GM12878 (cell line): ENCODE measurements at regions not wholly inside any gene's neighbourhood (a gene's known extent, or its start where the extent isn't known, plus 50 kb on each side); places are given as distances from the start of the nearest gene placed in this dataset.

Source experiments
- ATAC-seq: fragments of 200-7000 bp; cut with Tn5 transposase; 3 replicates; pipeline ENCODE4 v1.9.1; 2020; ENCODE audit warnings: mild to moderate bottlenecking, moderate library complexity
- BruUV-seq: library from RNA; stranded (reverse); fragments of 400-500 nt; replicated peaks from 2 replicates; lab custom pipeline; 2021; lab: Mats Ljungman, UMichigan
- CTCF ChIA-PET: fragments of 300-600 bp; sonication (Branson Sonifier 250); formaldehyde crosslinking; extraction: SDS; loops from one replicate; lab custom pipeline; 2021; ENCODE audit warnings: inconsistent platforms; lab: Yijun Ruan, JAX
- POLR2A ChIA-PET: fragments of 350-600 bp; formaldehyde crosslinking; extraction: SDS; loops from one replicate; lab custom pipeline; 2021; ENCODE audit warnings: inconsistent platforms; lab: Charles Lee
- RAD21 ChIA-PET: fragments of 300-600 bp; sonication (Branson Sonifier 250); formaldehyde crosslinking; loops from one replicate; lab custom pipeline; 2023; ENCODE audit warnings: antibody characterized with exemption; ENCODE audit not compliant: unreplicated experiment; lab: Charles Lee
- SMC1A ChIA-PET: fragments of 300-600 bp; sonication (Branson Sonifier 250); formaldehyde crosslinking; loops from one replicate; lab custom pipeline; 2023; ENCODE audit not compliant: unreplicated experiment, uncharacterized antibody; lab: Charles Lee
- DNase-seq: peaks from one replicate; pipeline ENCODE4 v3.0.0-alpha.2; 2011; ENCODE audit warnings: low read depth, low spot score
- FAIRE-seq: peaks from 3 replicates; lab custom pipeline; 2011; peaks lifted over from hg19 to GRCh38; lab: Jason Lieb, UNC
- H2AFZ ChIP-seq: 2 replicates; pipeline ENCODE4 v1.6.0; 2011; ENCODE audit warnings: low read depth, low read length, control low read depth; ENCODE audit not compliant: control insufficient read depth
- H3K27ac ChIP-seq: 2 replicates; pipeline ENCODE4 v1.5.1; 2011; ENCODE audit warnings: control low read depth; ENCODE audit not compliant: control insufficient read depth, insufficient read depth
- H3K27me3 ChIP-seq, 2 experiments: replicated peaks in 1 of 2; 2 replicates each; pipeline versions ENCODE4 v1.6.0 to v1.6.1; 2011; ENCODE audit warnings: low read length in 1 of 2; ENCODE audit not compliant: control insufficient read depth in 2 of 2, insufficient read depth in 2 of 2
- H3K36me3 ChIP-seq, 2 experiments: 2 replicates each; pipeline ENCODE4 v1.5.1; 2011; ENCODE audit warnings: low read length in 1 of 2; ENCODE audit not compliant: control insufficient read depth in 2 of 2, insufficient read depth in 2 of 2
- H3K4me1 ChIP-seq: 2 replicates; pipeline ENCODE4 v1.6.1; 2011; ENCODE audit warnings: mild to moderate bottlenecking, low read length, moderate library complexity, mixed read lengths; ENCODE audit not compliant: control insufficient read depth, insufficient read depth
- H3K4me2 ChIP-seq: 2 replicates; pipeline ENCODE4 v1.6.0; 2011; ENCODE audit warnings: control low read depth; ENCODE audit not compliant: control insufficient read depth, insufficient read depth
- H3K4me3 ChIP-seq: fragments of 200-600 bp; sonication (generic); 2 replicates; pipeline ENCODE4 v1.5.1; 2016
- H3K79me2 ChIP-seq: 2 replicates; pipeline ENCODE4 v1.6.0; 2011; ENCODE audit warnings: low read length; ENCODE audit not compliant: control insufficient read depth, insufficient read depth
- H3K9ac ChIP-seq: 2 replicates; pipeline ENCODE4 v1.8.0; 2011; ENCODE audit warnings: low read length, control low read depth, mixed read lengths; ENCODE audit not compliant: control insufficient read depth, insufficient read depth
- H3K9me3 ChIP-seq: replicated peaks from 3 replicates; pipeline ENCODE4 v1.5.1; 2011; ENCODE audit warnings: mild to moderate bottlenecking, low read length; ENCODE audit not compliant: control insufficient read depth, insufficient read depth
- H4K20me1 ChIP-seq: 2 replicates; pipeline ENCODE4 v1.6.0; 2011; ENCODE audit not compliant: control insufficient read depth, insufficient read depth
- BRCA1 ChIP-seq: IDR thresholded peaks from 2 replicates; pipeline ENCODE4 v1.6.1; 2011; ENCODE audit warnings: low read depth, low read length, improper control_type of control experiment
- IKZF1 ChIP-seq: fragments of 450-650 bp; conservative IDR thresholded peaks from 2 replicates; pipeline ENCODE4 v1.6.1; 2017; ENCODE audit warnings: antibody characterized with exemption, mild to moderate bottlenecking
- IRF4 ChIP-seq: IDR thresholded peaks from 2 replicates; pipeline ENCODE4 v1.6.1; 2011; ENCODE audit warnings: low read depth, low read length
- MXI1 ChIP-seq: fragments of 150-350 bp; IDR thresholded peaks from 2 replicates; pipeline ENCODE4 v1.6.1; 2011; ENCODE audit warnings: low read depth, mild to moderate bottlenecking, inconsistent platforms, low read length, improper control_type of control experiment
- NFYB ChIP-seq: IDR thresholded peaks from 2 replicates; pipeline ENCODE4 v1.6.1; 2011; ENCODE audit warnings: low read depth, mild to moderate bottlenecking, low read length, improper control_type of control experiment, moderate library complexity; ENCODE audit not compliant: insufficient read depth
- POU2F2 ChIP-seq: IDR thresholded peaks from 3 replicates; pipeline ENCODE4 v1.6.1; 2011; ENCODE audit warnings: low read depth, mild to moderate bottlenecking, low read length, borderline replicate concordance
- RAD51 ChIP-seq: fragments of 450-650 bp; IDR thresholded peaks from 2 replicates; pipeline ENCODE4 v1.6.1; 2016; ENCODE audit warnings: moderate library complexity, mild to moderate bottlenecking, inconsistent platforms
- RCOR1 ChIP-seq: conservative IDR thresholded peaks from 2 replicates; pipeline ENCODE4 v1.6.1; 2012; ENCODE audit warnings: low read depth, low read length, improper control_type of control experiment
- SREBF1 ChIP-seq: IDR thresholded peaks from 2 replicates; pipeline ENCODE4 v1.6.1; 2012; ENCODE audit warnings: mild to moderate bottlenecking, low read length
- SRF ChIP-seq, 2 experiments: IDR thresholded peaks; 2 replicates each; pipeline ENCODE4 v1.6.1; 2011; ENCODE audit warnings: low read depth in 2 of 2, low read length in 2 of 2, mild to moderate bottlenecking in 1 of 2, moderate library complexity in 1 of 2
- TAF1 ChIP-seq: IDR thresholded peaks from 2 replicates; pipeline ENCODE4 v1.6.1; 2011; ENCODE audit warnings: mild to moderate bottlenecking, low read depth, low read length, borderline replicate concordance
- TARDBP ChIP-seq: IDR thresholded peaks from 2 replicates; pipeline ENCODE4 v1.6.1; 2016; ENCODE audit warnings: borderline replicate concordance
- YBX1 ChIP-seq: fragments of 450-650 bp; IDR thresholded peaks from 2 replicates; pipeline ENCODE4 v1.6.1; 2016; ENCODE audit warnings: antibody characterized with exemption
- ZZZ3 ChIP-seq: IDR thresholded peaks from 2 replicates; pipeline ENCODE4 v1.6.1; 2011; ENCODE audit warnings: low read depth; ENCODE audit not compliant: control insufficient read depth, insufficient read length
- WGBS: methylation state at CpG from one replicate; pipeline ENCODE4 v1.1.6; 2016; ENCODE audit warnings: low lambda C conversion rate; ENCODE audit not compliant: insufficient replicate concordance, insufficient coverage; ENCODE audit errors: missing lambda C conversion rate; 5-methylcytosine and 5-hydroxymethylcytosine counted together
- in situ Hi-C: fragments of 300-500 bp; cut with MboI; formaldehyde crosslinking; loops from 9 replicates; pipeline ENCODE4 v1.14.3; 2018; ENCODE audit warnings: mixed read lengths
- intact Hi-C: fragments of 100-400 bp; cut with micrococcal nuclease; formaldehyde crosslinking; loops from one replicate; pipeline ENCODE4 v1.14.2; 2022; ENCODE audit not compliant: unreplicated experiment
- TF ChIP-seq, protein P1 (sequence below): fragments of 450-650 bp; conservative IDR thresholded peaks from 2 replicates; pipeline ENCODE4 v1.6.1; 2017; ENCODE audit warnings: mild to moderate bottlenecking, moderate library complexity
- TF ChIP-seq, protein P2 (sequence below): IDR thresholded peaks from 2 replicates; pipeline ENCODE4 v1.6.1; 2011; ENCODE audit warnings: low read depth, low read length, improper control_type of control experiment, borderline replicate concordance
- TF ChIP-seq, protein P3 (sequence below): fragments of 450-650 bp; IDR thresholded peaks from 2 replicates; pipeline ENCODE4 v1.6.1; 2014; ENCODE audit warnings: mild to moderate bottlenecking
- TF ChIP-seq, protein P4 (sequence below): fragments of 450-650 bp; formaldehyde crosslinking; IDR thresholded peaks from 2 replicates; pipeline ENCODE4 v1.4.0; 2022; ENCODE audit warnings: mild to moderate bottlenecking, moderate library complexity

DNA sequence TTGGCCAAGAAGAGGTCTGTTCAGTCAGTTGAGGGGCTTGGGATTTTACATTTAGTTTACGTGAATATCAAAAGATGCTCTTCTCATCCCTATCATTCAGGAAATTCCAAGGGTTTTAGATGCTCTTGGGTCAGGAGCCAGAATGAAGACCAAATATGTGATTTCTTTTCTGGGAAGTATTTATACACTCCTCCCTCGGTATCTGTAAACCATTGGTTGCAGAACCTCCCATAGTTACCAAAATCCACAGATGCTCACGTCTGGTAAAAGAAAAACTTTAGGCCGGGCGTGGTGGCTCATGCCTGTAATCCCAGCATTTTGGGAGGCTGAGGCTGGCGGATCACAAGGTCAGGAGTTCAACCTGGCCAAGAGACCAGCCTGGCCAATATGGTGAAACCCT lies 75.9 kb downstream of the TNFAIP2 start:
- in situ Hi-C loops, result no loop called here
- Histone ChIP-seq H3K4me2 (no peak overlapping the region), H3K27me3 (no peaks in the 10 kb centered on the region; a peak in 1 of 4 replicates), H3K27ac (no peak overlapping the region), H3K4me3 (no peak overlapping the region), H3K36me3 (no peaks in the 10 kb centered on the region), H2AFZ (no peak overlapping the region)
- POLR2A ChIA-PET, result no interaction called here
- ATAC-seq, result no peak
- TF ChIP-seq IKZF1, result no peak
- TF ChIP-seq, protein P1, sequence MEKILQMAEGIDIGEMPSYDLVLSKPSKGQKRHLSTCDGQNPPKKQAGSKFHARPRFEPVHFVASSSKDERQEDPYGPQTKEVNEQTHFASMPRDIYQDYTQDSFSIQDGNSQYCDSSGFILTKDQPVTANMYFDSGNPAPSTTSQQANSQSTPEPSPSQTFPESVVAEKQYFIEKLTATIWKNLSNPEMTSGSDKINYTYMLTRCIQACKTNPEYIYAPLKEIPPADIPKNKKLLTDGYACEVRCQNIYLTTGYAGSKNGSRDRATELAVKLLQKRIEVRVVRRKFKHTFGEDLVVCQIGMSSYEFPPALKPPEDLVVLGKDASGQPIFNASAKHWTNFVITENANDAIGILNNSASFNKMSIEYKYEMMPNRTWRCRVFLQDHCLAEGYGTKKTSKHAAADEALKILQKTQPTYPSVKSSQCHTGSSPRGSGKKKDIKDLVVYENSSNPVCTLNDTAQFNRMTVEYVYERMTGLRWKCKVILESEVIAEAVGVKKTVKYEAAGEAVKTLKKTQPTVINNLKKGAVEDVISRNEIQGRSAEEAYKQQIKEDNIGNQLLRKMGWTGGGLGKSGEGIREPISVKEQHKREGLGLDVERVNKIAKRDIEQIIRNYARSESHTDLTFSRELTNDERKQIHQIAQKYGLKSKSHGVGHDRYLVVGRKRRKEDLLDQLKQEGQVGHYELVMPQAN, result no peak
- TF ChIP-seq, protein P2, sequence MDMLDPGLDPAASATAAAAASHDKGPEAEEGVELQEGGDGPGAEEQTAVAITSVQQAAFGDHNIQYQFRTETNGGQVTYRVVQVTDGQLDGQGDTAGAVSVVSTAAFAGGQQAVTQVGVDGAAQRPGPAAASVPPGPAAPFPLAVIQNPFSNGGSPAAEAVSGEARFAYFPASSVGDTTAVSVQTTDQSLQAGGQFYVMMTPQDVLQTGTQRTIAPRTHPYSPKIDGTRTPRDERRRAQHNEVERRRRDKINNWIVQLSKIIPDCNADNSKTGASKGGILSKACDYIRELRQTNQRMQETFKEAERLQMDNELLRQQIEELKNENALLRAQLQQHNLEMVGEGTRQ, result no peak
- no peak for TF ChIP-seq ZZZ3
- TF ChIP-seq, protein P3, sequence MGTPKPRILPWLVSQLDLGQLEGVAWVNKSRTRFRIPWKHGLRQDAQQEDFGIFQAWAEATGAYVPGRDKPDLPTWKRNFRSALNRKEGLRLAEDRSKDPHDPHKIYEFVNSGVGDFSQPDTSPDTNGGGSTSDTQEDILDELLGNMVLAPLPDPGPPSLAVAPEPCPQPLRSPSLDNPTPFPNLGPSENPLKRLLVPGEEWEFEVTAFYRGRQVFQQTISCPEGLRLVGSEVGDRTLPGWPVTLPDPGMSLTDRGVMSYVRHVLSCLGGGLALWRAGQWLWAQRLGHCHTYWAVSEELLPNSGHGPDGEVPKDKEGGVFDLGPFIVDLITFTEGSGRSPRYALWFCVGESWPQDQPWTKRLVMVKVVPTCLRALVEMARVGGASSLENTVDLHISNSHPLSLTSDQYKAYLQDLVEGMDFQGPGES, result no peak
- TF ChIP-seq YBX1, result no peak
- TF ChIP-seq IRF4, result no peak
- TF ChIP-seq SRF (IDR thresholded peaks at IDR 0.05; ENCODE audit: low read depth in 2 of 2, low read length in 2 of 2), result no peak
- no peak for TF ChIP-seq RCOR1
- TF ChIP-seq, protein P4, sequence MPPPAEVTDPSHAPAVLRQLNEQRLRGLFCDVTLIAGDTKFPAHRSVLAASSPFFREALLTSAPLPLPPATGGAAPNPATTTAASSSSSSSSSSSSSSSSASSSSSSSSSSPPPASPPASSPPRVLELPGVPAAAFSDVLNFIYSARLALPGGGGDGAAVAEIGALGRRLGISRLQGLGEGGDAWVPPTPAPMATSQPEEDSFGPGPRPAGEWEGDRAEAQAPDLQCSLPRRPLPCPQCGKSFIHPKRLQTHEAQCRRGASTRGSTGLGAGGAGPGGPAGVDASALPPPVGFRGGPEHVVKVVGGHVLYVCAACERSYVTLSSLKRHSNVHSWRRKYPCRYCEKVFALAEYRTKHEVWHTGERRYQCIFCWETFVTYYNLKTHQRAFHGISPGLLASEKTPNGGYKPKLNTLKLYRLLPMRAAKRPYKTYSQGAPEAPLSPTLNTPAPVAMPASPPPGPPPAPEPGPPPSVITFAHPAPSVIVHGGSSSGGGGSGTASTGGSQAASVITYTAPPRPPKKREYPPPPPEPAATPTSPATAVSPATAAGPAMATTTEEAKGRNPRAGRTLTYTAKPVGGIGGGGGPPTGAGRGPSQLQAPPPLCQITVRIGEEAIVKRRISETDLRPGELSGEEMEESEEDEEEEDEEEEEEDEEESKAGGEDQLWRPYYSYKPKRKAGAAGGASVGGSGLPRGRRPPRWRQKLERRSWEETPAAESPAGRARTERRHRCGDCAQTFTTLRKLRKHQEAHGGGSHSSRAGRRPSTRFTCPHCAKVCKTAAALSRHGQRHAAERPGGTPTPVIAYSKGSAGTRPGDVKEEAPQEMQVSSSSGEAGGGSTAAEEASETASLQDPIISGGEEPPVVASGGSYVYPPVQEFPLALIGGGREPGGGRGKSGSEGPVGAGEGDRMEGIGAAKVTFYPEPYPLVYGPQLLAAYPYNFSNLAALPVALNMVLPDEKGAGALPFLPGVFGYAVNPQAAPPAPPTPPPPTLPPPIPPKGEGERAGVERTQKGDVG (CRISPR knock-in tag), result no peak
- TF ChIP-seq POU2F2, result no peak
- TF ChIP-seq SREBF1, result no peak
- TF ChIP-seq MXI1, result no peak
- TF ChIP-seq TARDBP, result no peak
- no peak for TF ChIP-seq TAF1
- no peak for TF ChIP-seq BRCA1
- TF ChIP-seq NFYB, result no peak
- TF ChIP-seq RAD51, result no peak
- TF ChIP-seq, all 136 proteins: peak for 0
- BruUV-seq, result no TSS peak
- intact Hi-C loops, result no loop called here
- RAD21 ChIA-PET, result no interaction called here
- SMC1A ChIA-PET, result no interaction called here
- Histone ChIP-seq H3K9ac (no peak overlapping the region), H3K9me3 (no peaks in the 10 kb centered on the region; the same call in 2 of the 3 replicates), H3K79me2 (no peaks in the 10 kb centered on the region), H3K4me1 (no peaks in the 10 kb centered on the region), H4K20me1 (no peaks in the 10 kb centered on the region)
- 55% methylated on average over 6 of the region's 6 CpGs for WGBS
- FAIRE-seq, result no peak
- DNase-seq, result no peak
- CTCF ChIA-PET, result no interaction called here
